Activated CD8-positive, alpha-beta memory T cell treated with anti-CD3 and anti-CD28 coated beads for 48 hours (primary cell): ENCODE measurements at regions not wholly inside any gene's neighbourhood (a gene's known extent, or its start where the extent isn't known, plus 50 kb on each side); places are given as distances from the start of the nearest gene placed in this dataset.

ENCODE experiments used
- DNase-seq, 3 experiments: peaks; one replicate each; pipeline ENCODE4 v3.0.0-alpha.2; 2020; ENCODE audit warnings: low read depth in 2 of 3, low spot score in 2 of 3

GRCh38 chr2:16507655-16508489 lies 157.8 kb downstream of the CYRIA start:
- no peak for DNase-seq

GRCh38 chr2:16506366-16506765 lies 159.3 kb downstream of the CYRIA start:
- DNase-seq, result no peak

DNA sequence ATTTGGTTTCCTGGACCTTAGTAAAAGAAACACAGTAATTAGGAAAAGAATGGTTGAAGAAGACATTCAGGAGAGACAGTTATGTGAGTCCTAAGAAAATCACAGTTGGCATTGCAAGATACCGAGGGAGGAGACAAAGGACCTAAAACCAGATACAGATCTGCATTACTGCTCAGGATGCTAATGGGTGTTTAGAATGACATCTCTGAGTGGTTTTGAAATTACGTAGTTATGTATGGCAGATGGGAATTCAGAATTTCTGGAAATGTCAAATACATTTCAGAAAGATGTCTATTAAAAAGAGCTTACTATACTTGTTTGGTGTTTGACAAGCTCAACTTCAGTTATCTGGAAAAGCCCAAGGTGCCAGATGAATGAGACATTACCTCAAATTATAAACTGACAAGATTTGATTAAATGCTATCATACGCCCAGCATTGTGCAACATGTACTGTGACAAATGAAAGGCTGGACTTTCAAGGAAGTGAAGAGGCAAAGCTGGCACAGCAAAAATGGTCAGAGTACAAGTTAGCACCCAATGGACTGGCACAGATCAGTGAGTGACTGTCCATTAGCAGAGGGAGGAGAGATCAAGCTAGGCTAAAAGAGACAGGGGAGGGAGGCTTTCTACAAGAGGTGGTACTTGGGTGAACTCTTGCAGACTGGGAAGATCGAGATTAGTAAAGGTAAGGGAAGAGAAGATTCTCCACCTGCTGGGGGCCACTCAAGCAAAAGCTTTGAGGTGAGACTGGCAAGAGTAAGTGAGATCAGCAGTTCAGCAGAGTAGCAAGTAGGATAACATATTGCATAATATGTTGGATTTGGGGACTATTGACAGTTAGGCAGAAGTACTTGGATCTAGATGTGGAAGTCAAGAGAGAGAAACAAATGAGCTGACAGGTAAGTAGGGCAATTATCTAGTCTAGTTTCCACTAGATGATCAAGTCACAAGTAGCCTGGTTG lies 168.9 kb downstream of the CYRIA start:
- DNase-seq, result no peak

- DNase-seq, result no peak
Observed at GRCh38 chr2:16495509-16496208, 170.0 kb downstream of the CYRIA start.

DNA sequence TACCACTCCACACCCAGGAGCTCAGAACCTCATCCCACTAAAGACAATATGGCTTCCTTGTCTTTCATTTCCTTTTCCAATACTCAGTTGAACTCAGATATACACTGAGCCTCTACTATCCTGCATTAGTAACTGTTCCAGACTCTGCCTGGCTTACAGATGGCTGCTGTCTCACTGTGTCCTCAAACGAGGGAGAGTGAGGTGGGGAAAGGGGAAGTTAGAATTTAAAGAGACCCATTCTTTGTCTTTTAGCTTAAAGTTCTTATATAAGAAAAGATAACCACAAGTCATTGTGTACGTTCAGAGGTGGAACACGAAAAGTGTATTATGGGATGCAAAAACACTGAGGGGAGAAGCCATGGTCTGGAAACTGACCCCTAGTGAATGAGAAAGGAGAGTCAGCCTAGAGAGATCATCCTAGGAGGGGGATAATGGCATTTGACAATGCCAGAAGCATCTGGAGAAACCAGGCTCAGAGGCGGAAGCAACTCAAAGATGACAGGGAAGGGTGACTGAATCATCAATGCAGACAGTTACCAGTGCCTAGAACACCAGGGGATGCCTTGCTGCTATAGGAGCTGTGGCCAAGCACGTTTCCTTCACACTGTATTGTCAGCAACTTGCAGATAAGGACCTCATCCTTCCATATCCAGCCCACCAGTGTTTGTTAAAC lies 170.7 kb downstream of the CYRIA start:
- no peak for DNase-seq

GRCh38 chr2:16493788-16494187 lies 171.8 kb downstream of the CYRIA start:
- no peak for DNase-seq

DNA sequence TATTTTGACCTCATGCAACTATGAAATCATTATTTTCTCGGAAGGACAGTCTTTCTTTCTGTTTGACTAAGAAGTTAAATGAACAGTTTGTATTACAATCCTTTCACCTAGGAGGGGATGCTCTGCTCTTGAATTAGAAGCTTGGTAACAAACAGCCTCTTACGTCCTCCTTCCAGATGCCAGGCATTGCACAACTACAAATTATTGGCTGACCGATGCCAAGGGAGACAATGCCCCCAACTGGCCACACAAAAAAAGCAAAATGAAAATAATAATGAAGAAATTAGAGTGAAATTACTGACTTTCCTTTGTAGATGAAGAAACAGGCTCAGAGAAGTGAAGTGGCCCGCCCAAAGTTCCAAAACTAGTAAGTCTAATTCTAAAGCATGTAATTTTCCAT lies 177.9 kb downstream of the CYRIA start:
- DNase-seq, result no peak

GRCh38 chr2:16485251-16485650 lies 180.4 kb downstream of the CYRIA start:
- no peak for DNase-seq

DNA sequence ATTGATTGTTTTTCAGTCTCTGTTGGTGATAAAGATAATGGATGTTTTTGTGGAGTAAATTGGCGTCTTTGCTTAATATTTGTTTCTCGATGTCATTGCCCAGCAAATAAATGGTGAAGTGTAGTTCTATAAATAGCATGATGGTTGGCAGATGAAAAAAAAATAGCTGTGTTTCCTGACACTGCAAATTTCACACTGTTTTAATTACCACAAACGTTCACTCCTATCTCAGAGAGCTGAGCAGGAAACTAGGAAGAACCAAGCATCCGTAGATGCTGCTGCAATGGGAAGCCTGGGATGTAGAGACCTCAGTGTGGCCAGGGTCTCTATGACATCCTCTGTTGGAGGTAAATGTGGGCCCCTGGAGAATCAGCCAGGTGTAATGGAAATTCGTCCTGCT lies 183.2 kb downstream of the CYRIA start:
- no peak for DNase-seq

GRCh38 chr2:16481351-16481750 lies 184.3 kb downstream of the CYRIA start:
- no peak for DNase-seq

DNA sequence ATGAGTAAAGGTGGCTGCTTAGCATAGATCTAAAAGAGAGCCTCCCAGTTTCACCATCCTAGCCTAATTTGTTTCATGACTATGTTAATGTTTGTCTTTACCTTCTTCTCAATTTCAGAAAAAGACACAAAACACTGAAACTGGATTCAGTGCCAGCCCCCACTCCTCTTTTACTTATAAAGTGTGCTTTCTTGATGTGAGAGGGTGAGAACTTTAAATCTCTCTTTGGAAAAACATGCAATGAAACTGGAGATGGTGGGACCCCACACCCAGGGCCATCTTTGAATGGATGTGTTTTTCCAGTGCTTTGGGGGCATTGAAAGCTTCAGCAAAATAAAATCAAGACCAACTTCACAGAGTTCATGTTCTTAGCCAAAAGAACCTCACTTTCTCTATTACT lies 185.9 kb downstream of the CYRIA start:
- no peak for DNase-seq

DNA sequence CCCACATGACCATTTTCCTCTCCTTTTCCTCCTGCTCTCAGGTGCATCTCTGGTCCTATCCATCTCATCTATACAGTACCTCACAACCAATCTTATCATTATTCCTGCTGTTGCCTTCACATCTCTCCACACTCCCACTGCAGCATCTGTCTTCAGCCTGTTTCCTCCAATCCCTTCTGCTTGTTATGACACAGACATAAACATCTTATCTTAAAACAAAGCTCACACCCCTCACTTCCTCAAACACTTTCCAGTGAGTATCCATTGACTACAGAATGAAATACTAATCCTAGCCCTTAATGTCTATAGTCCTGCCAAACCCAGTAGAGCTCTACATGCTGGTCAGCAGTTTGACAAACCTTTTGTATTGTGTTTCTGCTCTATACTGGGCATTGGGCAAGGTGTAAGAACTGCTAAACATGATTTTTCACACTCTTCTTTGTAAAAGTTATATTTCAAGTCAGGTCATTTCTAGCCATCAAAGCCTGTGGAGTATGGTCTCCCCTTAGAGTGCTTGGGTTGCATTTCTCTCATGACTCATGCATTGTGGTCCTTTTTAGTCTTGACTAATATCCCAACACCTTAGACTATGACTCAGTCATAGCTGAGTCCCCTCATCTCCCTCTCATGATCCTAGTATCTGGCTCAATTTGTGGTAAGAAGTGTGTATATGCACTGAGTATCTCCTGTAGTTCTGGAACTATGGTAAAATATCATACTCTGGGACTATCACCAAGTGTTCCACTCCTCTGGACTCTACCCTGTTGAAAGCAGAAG lies 187.0 kb downstream of the CYRIA start:
- no peak for DNase-seq

- DNase-seq, result no peak
Observed at GRCh38 chr2:16477648-16478047, 188.0 kb downstream of the CYRIA start.

DNA sequence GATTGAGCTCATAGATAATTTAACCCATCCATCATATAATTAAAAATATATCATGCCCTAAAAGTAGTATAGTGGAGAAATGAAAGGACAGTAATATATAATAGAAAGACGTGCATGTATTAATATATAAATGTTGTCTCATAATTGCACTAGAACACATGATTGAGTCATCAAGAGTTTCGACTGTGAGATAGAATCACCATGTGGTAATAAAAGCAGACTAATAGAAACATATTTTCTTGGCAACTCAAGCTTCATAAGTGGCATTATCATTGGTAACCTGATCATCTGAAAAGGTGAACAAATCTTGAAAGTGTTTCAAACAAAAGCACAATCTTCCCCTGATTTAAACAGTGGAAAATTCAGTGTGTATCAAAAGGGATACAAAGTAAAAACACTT lies 188.8 kb downstream of the CYRIA start:
- no peak for DNase-seq

- DNase-seq, result no peak
Observed at GRCh38 chr2:16475986-16476567, 189.6 kb downstream of the CYRIA start.

- no peak for DNase-seq
Observed at GRCh38 chr2:16475586-16475985, 190.0 kb downstream of the CYRIA start.

- no peak for DNase-seq
Observed at GRCh38 chr2:16473575-16473974, 192.1 kb downstream of the CYRIA start.

DNA sequence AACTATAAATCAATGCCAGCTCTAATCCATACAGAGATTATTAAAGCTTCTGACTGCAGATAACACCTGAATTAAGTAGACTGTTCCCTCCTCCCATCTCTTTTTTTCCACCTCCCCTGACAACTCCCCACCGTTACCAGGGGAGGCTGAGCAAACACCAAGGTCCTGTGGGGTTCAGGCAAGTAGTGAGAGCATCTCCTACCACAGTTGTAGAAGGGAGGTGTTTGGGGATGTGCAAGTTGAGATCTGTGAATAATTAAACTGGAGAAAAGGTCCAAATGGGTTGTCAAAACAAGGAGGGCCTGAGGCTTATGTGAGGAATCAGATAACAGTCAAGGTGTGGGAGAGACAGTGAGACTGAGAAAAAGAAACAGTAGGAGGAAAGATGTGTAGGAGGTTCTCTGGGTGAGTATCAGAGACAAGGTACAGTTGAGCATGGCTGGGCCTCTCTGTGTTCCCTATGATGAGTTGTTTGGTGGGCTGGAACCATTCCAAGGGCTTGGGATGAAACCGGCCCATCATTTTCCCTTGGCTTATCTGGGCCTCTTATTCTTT lies 194.6 kb downstream of the CYRIA start:
- no peak for DNase-seq

DNA sequence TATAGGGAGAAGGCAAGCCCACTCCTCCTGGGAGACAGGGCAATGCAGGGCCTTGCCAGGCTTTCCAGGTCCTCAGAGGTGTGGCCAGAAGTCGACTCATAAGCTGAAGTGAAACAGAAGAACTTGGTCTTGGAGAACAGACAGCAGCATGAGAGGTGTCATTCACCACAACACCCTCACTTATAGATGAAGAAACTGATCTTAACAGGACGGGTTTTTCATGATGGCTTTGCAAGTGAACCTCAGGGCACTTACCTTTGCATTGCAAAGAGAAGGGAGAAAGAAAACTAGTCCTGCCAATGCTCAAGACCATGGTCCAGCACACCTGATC lies 198.8 kb downstream of the CYRIA start:
- DNase-seq, result no peak
